H9 (cell line): ENCODE measurements at regions not wholly inside any gene's neighbourhood (a gene's known extent, or its start where the extent isn't known, plus 50 kb on each side); places are given as distances from the start of the nearest gene placed in this dataset.

ENCODE experiments used
- DNase-seq: peaks from one replicate; pipeline ENCODE4 v3.0.0-alpha.2; 2017
- H2AFZ ChIP-seq: one replicate; pipeline ENCODE4 v1.6.1; 2013; ENCODE audit warnings: mild to moderate bottlenecking, low read length, control low read depth, moderate library complexity
- H2AK5ac ChIP-seq: 2 replicates; pipeline ENCODE4 v1.6.1; 2013; ENCODE audit warnings: low read length, control low read depth, mixed read lengths; ENCODE audit not compliant: insufficient read length
- H2BK120ac ChIP-seq: one replicate; pipeline ENCODE4 v1.6.1; 2013; ENCODE audit warnings: low read depth, mild to moderate bottlenecking, low read length, control low read depth, inconsistent platforms; ENCODE audit not compliant: poor library complexity, severe bottlenecking
- H2BK12ac ChIP-seq: 2 replicates; pipeline ENCODE4 v1.6.1; 2013; ENCODE audit warnings: low read length, control low read depth, mixed read lengths, low read depth; ENCODE audit not compliant: insufficient read length
- H2BK15ac ChIP-seq: 2 replicates; pipeline ENCODE4 v1.6.1; 2013; ENCODE audit warnings: low read depth, low read length, control low read depth
- H2BK20ac ChIP-seq: one replicate; pipeline ENCODE4 v1.6.1; 2013; ENCODE audit warnings: low read depth, mild to moderate bottlenecking, low read length, control low read depth, inconsistent platforms; ENCODE audit not compliant: poor library complexity, severe bottlenecking
- H2BK5ac ChIP-seq: 2 replicates; pipeline ENCODE4 v1.6.1; 2013; ENCODE audit warnings: low read length, control low read depth, mixed read lengths; ENCODE audit not compliant: insufficient read length
- H3K14ac ChIP-seq: 2 replicates; pipeline ENCODE4 v1.6.1; 2013; ENCODE audit warnings: low read length, control low read depth; ENCODE audit not compliant: insufficient read depth
- H3K18ac ChIP-seq: 2 replicates; pipeline ENCODE4 v1.6.1; 2013; ENCODE audit warnings: low read depth, mild to moderate bottlenecking, mixed read lengths, low read length, control low read depth; ENCODE audit not compliant: insufficient read length
- H3K23ac ChIP-seq: 2 replicates; pipeline ENCODE4 v1.6.1; 2013; ENCODE audit warnings: low read length, control low read depth, mixed read lengths, low read depth; ENCODE audit not compliant: insufficient read length
- H3K23me2 ChIP-seq: 2 replicates; pipeline ENCODE4 v1.6.1; 2013; ENCODE audit warnings: low read depth, mild to moderate bottlenecking, mixed read lengths, low read length, control low read depth; ENCODE audit not compliant: insufficient read length, poor library complexity, severe bottlenecking
- H3K27ac ChIP-seq: 2 replicates; pipeline ENCODE4 v1.5.1; 2013; ENCODE audit warnings: low read length, control low read depth, mixed read lengths, low read depth; ENCODE audit not compliant: insufficient read length
- H3K27me3 ChIP-seq: 2 replicates; pipeline ENCODE4 v1.6.1; 2013; ENCODE audit warnings: low read length, control low read depth, inconsistent platforms; ENCODE audit not compliant: insufficient read depth
- H3K4ac ChIP-seq: 2 replicates; pipeline ENCODE4 v1.6.1; 2013; ENCODE audit warnings: low read depth, mild to moderate bottlenecking, control low read depth, inconsistent platforms, low read length, moderate library complexity
- H3K4me1 ChIP-seq: 2 replicates; pipeline ENCODE4 v1.6.1; 2013; ENCODE audit warnings: low read length, control low read depth, inconsistent platforms; ENCODE audit not compliant: insufficient read depth
- H3K4me2 ChIP-seq: 2 replicates; pipeline ENCODE4 v1.6.1; 2013; ENCODE audit warnings: low read length, control low read depth, mixed read lengths; ENCODE audit not compliant: insufficient read length, insufficient read depth
- H3K56ac ChIP-seq: 2 replicates; pipeline ENCODE4 v1.6.1; 2013; ENCODE audit warnings: low read depth, mild to moderate bottlenecking, mixed read lengths, low read length, control low read depth; ENCODE audit not compliant: insufficient read length
- H3K79me1 ChIP-seq: 2 replicates; pipeline ENCODE4 v1.6.1; 2013; ENCODE audit warnings: low read depth, mild to moderate bottlenecking, moderate library complexity, low read length, control low read depth, inconsistent platforms; ENCODE audit not compliant: insufficient read depth, poor library complexity, severe bottlenecking
- H3K79me2 ChIP-seq: 2 replicates; pipeline ENCODE4 v1.6.1; 2013; ENCODE audit warnings: low read length, control low read depth, inconsistent platforms; ENCODE audit not compliant: insufficient read depth
- H3K9ac ChIP-seq: 2 replicates; pipeline ENCODE4 v1.6.1; 2013; ENCODE audit warnings: low read length, control low read depth, mixed read lengths; ENCODE audit not compliant: insufficient read length; ENCODE audit errors: extremely low read depth
- H3K9me3 ChIP-seq: one replicate; pipeline ENCODE4 v1.6.1; 2013; ENCODE audit warnings: low read depth, low read length, inconsistent platforms; ENCODE audit not compliant: control insufficient read depth
- H3T11ph ChIP-seq: one replicate; pipeline ENCODE4 v1.6.1; 2013; ENCODE audit warnings: mild to moderate bottlenecking, low read length, control low read depth, inconsistent platforms
- H4K20me1 ChIP-seq: one replicate; pipeline ENCODE4 v1.6.1; 2013; ENCODE audit not compliant: control insufficient read depth, insufficient read length, insufficient read depth
- H4K5ac ChIP-seq: 2 replicates; pipeline ENCODE4 v1.6.1; 2013; ENCODE audit warnings: low read depth, mild to moderate bottlenecking, mixed read lengths, low read length, control low read depth; ENCODE audit not compliant: insufficient read length
- H4K8ac ChIP-seq: replicated peaks from 2 replicates; pipeline ENCODE4 v1.6.1; 2013; ENCODE audit warnings: low read length, control low read depth, mixed read lengths, low read depth; ENCODE audit not compliant: insufficient read length
- H4K91ac ChIP-seq: 2 replicates; pipeline ENCODE4 v1.6.1; 2013; ENCODE audit warnings: low read depth, mild to moderate bottlenecking, moderate library complexity, mixed read lengths, low read length, control low read depth; ENCODE audit not compliant: insufficient read length
- H3K27ac Mint-ChIP-seq, 3 experiments: 2 replicates in 2 of 3; 3 replicates in 1 of 3; pipeline ENCODE4 v1.8.0; 2020 to 2021; ENCODE audit warnings: mixed read lengths in 3 of 3, mild to moderate bottlenecking in 1 of 3, moderate library complexity in 1 of 3
- H3K27me3 Mint-ChIP-seq: 2 replicates; pipeline ENCODE4 v1.8.0; 2021; ENCODE audit warnings: low read depth, mild to moderate bottlenecking, moderate library complexity, mixed read lengths
- H3K36me3 Mint-ChIP-seq, 3 experiments: 2 replicates in 2 of 3; 3 replicates in 1 of 3; pipeline ENCODE4 v1.8.0; 2020 to 2021; ENCODE audit warnings: low read depth in 3 of 3, mixed read lengths in 3 of 3; ENCODE audit not compliant: insufficient read depth in 1 of 3
- H3K4me1 Mint-ChIP-seq, 2 experiments: 2 replicates each; pipeline ENCODE4 v1.8.0; 2020; ENCODE audit warnings: mixed read lengths in 2 of 2
- H3K4me3 Mint-ChIP-seq, 2 experiments: 2 replicates in 1 of 2; 3 replicates in 1 of 2; pipeline ENCODE4 v1.8.0; 2020 to 2021; ENCODE audit warnings: mild to moderate bottlenecking in 2 of 2, mixed read lengths in 2 of 2, moderate library complexity in 1 of 2
- H3K9me3 Mint-ChIP-seq, 2 experiments: 2 replicates in 1 of 2; 3 replicates in 1 of 2; pipeline ENCODE4 v1.8.0; 2020; ENCODE audit warnings: mild to moderate bottlenecking in 2 of 2, mixed read lengths in 2 of 2, moderate library complexity in 1 of 2
- CTCF ChIP-seq: fragments of 200-600 bp; sonication (generic); conservative IDR thresholded peaks from 3 replicates; pipeline ENCODE4 v1.8.0; 2021; ENCODE audit warnings: antibody characterized with exemption, mild to moderate bottlenecking
- WGBS: extraction: QIAGEN DNeasy Blood & Tissue Kit; methylation state at CpG from one replicate; pipeline ENCODE4 v1.1.7; 2013; ENCODE audit warnings: missing lambda C conversion rate, low lambda C conversion rate, mixed read lengths; ENCODE audit not compliant: insufficient read length; ENCODE audit errors: extremely low coverage; 5-methylcytosine and 5-hydroxymethylcytosine counted together

GRCh38 chr3:59304296-59304695 lies 254.5 kb upstream of the CFAP20DC start:
- no peaks in the 10 kb centered on the region for H3K27me3 ChIP-seq
- no peak overlapping the region for H3T11ph ChIP-seq
- no peaks in the 10 kb centered on the region for H3K9me3 ChIP-seq
- no CpG with 5 or more reads among the region's 3 CpGs for WGBS
- H2AK5ac ChIP-seq: no peak overlapping the region
- H3K4me2 ChIP-seq: no peak overlapping the region
- no peak overlapping the region for H3K27ac ChIP-seq
- no peak overlapping the region for H3K14ac ChIP-seq
- no peaks in the 10 kb centered on the region; the same call in 1 of the 2 replicates for H3K27me3 Mint-ChIP-seq
- no peaks in the 10 kb centered on the region for H3K4me1 Mint-ChIP-seq
- no peak overlapping the region for H2AFZ ChIP-seq
- no peak overlapping the region for H2BK20ac ChIP-seq
- H3K27ac Mint-ChIP-seq: no peak overlapping the region
- no peaks in the 10 kb centered on the region for H4K20me1 ChIP-seq
- TF ChIP-seq CTCF: no peak
- no peak overlapping the region for H4K91ac ChIP-seq
- H2BK15ac ChIP-seq: no peak overlapping the region
- no peak overlapping the region for H2BK5ac ChIP-seq
- no peak overlapping the region for H3K4me3 Mint-ChIP-seq
- H3K36me3 Mint-ChIP-seq: no peaks in the 10 kb centered on the region
- no peaks in the 10 kb centered on the region for H3K79me1 ChIP-seq
- no peak overlapping the region for H3K18ac ChIP-seq
- no peak overlapping the region for H2BK12ac ChIP-seq
- no peaks in the 10 kb centered on the region for H3K23me2 ChIP-seq
- no peak for DNase-seq
- H3K23ac ChIP-seq: no peak overlapping the region
- no peak overlapping the region for H3K56ac ChIP-seq
- no peak overlapping the region for H3K4ac ChIP-seq
- H2BK120ac ChIP-seq: no peak overlapping the region
- H3K9me3 Mint-ChIP-seq: no peaks in the 10 kb centered on the region; a peak in 1 of 5 replicates
- H4K8ac ChIP-seq: no peak overlapping the region
- H3K79me2 ChIP-seq: no peaks in the 10 kb centered on the region
- no peak overlapping the region for H4K5ac ChIP-seq
- H3K9ac ChIP-seq: no peak overlapping the region
- no peaks in the 10 kb centered on the region for H3K4me1 ChIP-seq
